Uterus (tissue), 2 donors: ENCODE measurements at regions not wholly inside any gene's neighbourhood (a gene's known extent, or its start where the extent isn't known, plus 50 kb on each side); places are given as distances from the start of the nearest gene placed in this dataset.

Source experiments
- CTCF ChIP-seq, 4 experiments: fragments of 200-600 bp in 2 of 4; fragments of 450-650 bp in 2 of 4; sonication (generic) in 2 of 4; IDR thresholded peaks; one replicate each; pipeline ENCODE4 v1.5.1; 2016 to 2019; ENCODE audit warnings: antibody characterized with exemption in 4 of 4, mild to moderate bottlenecking in 2 of 4, moderate library complexity in 1 of 4
- POLR2A ChIP-seq, 2 donors: fragments of 450-650 bp; IDR thresholded peaks; one replicate each; pipeline ENCODE4 v1.6.1; 2016; ENCODE audit warnings: antibody characterized with exemption in 2 of 2, mild to moderate bottlenecking in 1 of 2, moderate library complexity in 1 of 2

- TF ChIP-seq CTCF (IDR thresholded peaks at IDR 0.05): no peak
- no peak for TF ChIP-seq POLR2A (IDR thresholded peaks at IDR 0.05)
Observed at GRCh38 chr18:39969803-39970494, 1985.1 kb upstream of the PIK3C3 start.
